Neural crest cell (in vitro differentiated cells): ENCODE measurements at regions not wholly inside any gene's neighbourhood (a gene's known extent, or its start where the extent isn't known, plus 50 kb on each side); places are given as distances from the start of the nearest gene placed in this dataset.

ENCODE experiments used
- DNase-seq: peaks from one replicate; pipeline ENCODE4 v3.0.0; 2021; ENCODE audit warnings: low read depth, mixed read lengths, low spot score
- H3K27ac Mint-ChIP-seq: one replicate; pipeline ENCODE4 v1.8.0; 2021; ENCODE audit warnings: mild to moderate bottlenecking, mixed read lengths; ENCODE audit not compliant: unreplicated experiment
- H3K27me3 Mint-ChIP-seq: 2 replicates; pipeline ENCODE4 v1.8.0; 2021; ENCODE audit warnings: low read depth, mild to moderate bottlenecking, mixed read lengths
- H3K36me3 Mint-ChIP-seq: 2 replicates; pipeline ENCODE4 v1.8.0; 2021; ENCODE audit warnings: low read depth, mild to moderate bottlenecking, mixed read lengths
- H3K4me1 Mint-ChIP-seq: 2 replicates; pipeline ENCODE4 v1.8.0; 2021; ENCODE audit warnings: mixed read lengths
- H3K4me3 Mint-ChIP-seq: one replicate; pipeline ENCODE4 v1.8.0; 2021; ENCODE audit warnings: mild to moderate bottlenecking, mixed read lengths
- H3K9me3 Mint-ChIP-seq: 2 replicates; pipeline ENCODE4 v1.8.0; 2021; ENCODE audit warnings: mixed read lengths
- CTCF ChIP-seq: fragments of 200-600 bp; sonication (generic); conservative IDR thresholded peaks from 2 replicates; pipeline ENCODE4 v1.5.0; 2021; ENCODE audit warnings: antibody characterized with exemption, mild to moderate bottlenecking

GRCh38 chr1:22266141-22266540, 123.2 kb upstream of the WNT4 start:
- peaks cover 10% of the 10 kb centered on the region for H3K27me3 Mint-ChIP-seq
- peaks cover 8% of the 10 kb centered on the region for H3K4me1 Mint-ChIP-seq
- no peaks in the 10 kb centered on the region for H3K9me3 Mint-ChIP-seq
- no peak overlapping the region for H3K4me3 Mint-ChIP-seq
- TF ChIP-seq CTCF: no peak
- no peaks in the 10 kb centered on the region for H3K36me3 Mint-ChIP-seq
- DNase-seq: no peak
- no peak overlapping the region for H3K27ac Mint-ChIP-seq

GRCh38 chr1:22267413-22268175, 124.7 kb upstream of the WNT4 start:
- no peak overlapping the region for H3K4me3 Mint-ChIP-seq
- peaks cover 14% of the 10 kb centered on the region for H3K27me3 Mint-ChIP-seq
- H3K4me1 Mint-ChIP-seq: peaks cover 8% of the 10 kb centered on the region
- no peak for TF ChIP-seq CTCF
- no peaks in the 10 kb centered on the region for H3K36me3 Mint-ChIP-seq
- DNase-seq: no peak
- no peaks in the 10 kb centered on the region for H3K9me3 Mint-ChIP-seq
- H3K27ac Mint-ChIP-seq: no peak overlapping the region

GRCh38 chr1:22268327-22268726, 125.4 kb upstream of the WNT4 start:
- Mint-ChIP-seq H3K27ac (no peak overlapping the region), H3K9me3 (no peaks in the 10 kb centered on the region), H3K27me3 (peaks cover 14% of the 10 kb centered on the region), H3K36me3 (no peaks in the 10 kb centered on the region), H3K4me1 (peaks cover 8% of the 10 kb centered on the region), H3K4me3 (no peak overlapping the region)
- no peak for DNase-seq
- no peak for TF ChIP-seq CTCF

- DNase-seq: no peak
- H3K9me3 Mint-ChIP-seq: no peaks in the 10 kb centered on the region
- peaks cover 25% of the 10 kb centered on the region for H3K27me3 Mint-ChIP-seq
- no peak overlapping the region for H3K27ac Mint-ChIP-seq
- H3K4me3 Mint-ChIP-seq: no peak overlapping the region
- no peak for TF ChIP-seq CTCF
- H3K4me1 Mint-ChIP-seq: no peaks in the 10 kb centered on the region
- H3K36me3 Mint-ChIP-seq: no peaks in the 10 kb centered on the region
Measured at GRCh38 chr1:22271847-22272801, 129.2 kb upstream of the WNT4 start.

GRCh38 chr1:22273686-22274681, 131.1 kb upstream of the WNT4 start:
- peaks cover 30% of the 10 kb centered on the region for H3K27me3 Mint-ChIP-seq
- H3K36me3 Mint-ChIP-seq: no peaks in the 10 kb centered on the region
- TF ChIP-seq CTCF: no peak
- no peak for DNase-seq
- no peaks in the 10 kb centered on the region for H3K4me1 Mint-ChIP-seq
- H3K4me3 Mint-ChIP-seq: no peak overlapping the region
- H3K9me3 Mint-ChIP-seq: peaks cover under 1% of the 10 kb centered on the region
- H3K27ac Mint-ChIP-seq: no peak overlapping the region
